NCI-H446 (cell line): ENCODE measurements at regions not wholly inside any gene's neighbourhood (a gene's known extent, or its start where the extent isn't known, plus 50 kb on each side); places are given as distances from the start of the nearest gene placed in this dataset.

Experiments
- DNase-seq, 2 experiments: peaks; one replicate each; lab custom pipeline; 2025; lab: John Stamatoyannopoulos, UW

- no peak for DNase-seq
Observed at GRCh38 chr13:31081316-31081715, 80.4 kb downstream of the HSPH1 start.

- no peak for DNase-seq
Observed at GRCh38 chr13:31074756-31075155, 86.9 kb downstream of the HSPH1 start.

- no peak for DNase-seq
Observed at GRCh38 chr13:31073859-31074718, 87.6 kb downstream of the HSPH1 start.

GRCh38 chr13:31072041-31072440 is 89.7 kb downstream of the HSPH1 start:
- DNase-seq = no peak

GRCh38 chr13:31069808-31070534 is 91.7 kb downstream of the HSPH1 start:
- no peak for DNase-seq

GRCh38 chr13:31068119-31068423 is 93.6 kb downstream of the HSPH1 start:
- DNase-seq = no peak

GRCh38 chr13:31067416-31068118 is 94.1 kb downstream of the HSPH1 start:
- DNase-seq = no peak

- no peak for DNase-seq
Observed at GRCh38 chr13:31064636-31065035, 97.1 kb downstream of the HSPH1 start.

GRCh38 chr13:31063772-31064171 is 97.9 kb downstream of the HSPH1 start:
- no peak for DNase-seq

- no peak for DNase-seq
Observed at GRCh38 chr13:31060655-31061054, 101.0 kb downstream of the HSPH1 start.

GRCh38 chr13:31060220-31060619 is 101.5 kb downstream of the HSPH1 start:
- no peak for DNase-seq

- no peak for DNase-seq
Observed at GRCh38 chr13:31057403-31058033, 104.2 kb downstream of the HSPH1 start.

GRCh38 chr13:31056644-31057271 is 104.9 kb downstream of the HSPH1 start:
- no peak for DNase-seq

- DNase-seq = no peak
Observed at GRCh38 chr13:31055589-31055988, 106.1 kb downstream of the HSPH1 start.

GRCh38 chr13:31054632-31055031 is 107.1 kb downstream of the HSPH1 start:
- DNase-seq = no peak

- DNase-seq = no peak
Observed at GRCh38 chr13:31053896-31054295, 107.8 kb downstream of the HSPH1 start.

- no peak for DNase-seq
Observed at GRCh38 chr13:31053091-31053490, 108.6 kb downstream of the HSPH1 start.

GRCh38 chr13:31052478-31052877 is 109.2 kb downstream of the HSPH1 start:
- no peak for DNase-seq

GRCh38 chr13:31051999-31052398 is 109.7 kb downstream of the HSPH1 start:
- DNase-seq = no peak

- DNase-seq = no peak
Observed at GRCh38 chr13:31050486-31051400, 111.0 kb downstream of the HSPH1 start.

- DNase-seq = no peak
Observed at GRCh38 chr13:31049833-31050232, 111.9 kb downstream of the HSPH1 start.
